Kidney epithelial cell (primary cell): ENCODE measurements at regions not wholly inside any gene's neighbourhood (a gene's known extent, or its start where the extent isn't known, plus 50 kb on each side); places are given as distances from the start of the nearest gene placed in this dataset.

Experiments used
- DNase-seq: peaks from one replicate; pipeline ENCODE4 v3.0.0-alpha.2; 2010; ENCODE audit warnings: low read depth
- H3K27me3 ChIP-seq: 2 replicates; pipeline ENCODE4 v1.6.0; 2011; ENCODE audit warnings: low read length; ENCODE audit not compliant: control insufficient read depth, insufficient read depth
- H3K36me3 ChIP-seq: 2 replicates; pipeline ENCODE4 v1.5.1; 2011; ENCODE audit warnings: low read length; ENCODE audit not compliant: control insufficient read depth, insufficient read depth
- H3K4me3 ChIP-seq: 2 replicates; pipeline ENCODE4 v1.5.1; 2011; ENCODE audit warnings: low read depth, mild to moderate bottlenecking, control low read depth, low read length
- CTCF ChIP-seq: IDR thresholded peaks from 2 replicates; pipeline ENCODE4 v1.5.1; 2011; ENCODE audit warnings: mild to moderate bottlenecking, moderate library complexity, low read length, control low read depth, inconsistent platforms; ENCODE audit not compliant: insufficient read depth, poor library complexity, severe bottlenecking

GRCh38 chr22:47691152-47691895 lies 928.9 kb downstream of the TBC1D22A start:
- Histone ChIP-seq H3K27me3 (no peaks in the 10 kb centered on the region), H3K36me3 (no peaks in the 10 kb centered on the region), H3K4me3 (no peak overlapping the region)
- TF ChIP-seq CTCF, result no peak
- no peak for DNase-seq

GRCh38 chr22:47690586-47690985 lies 928.1 kb downstream of the TBC1D22A start:
- Histone ChIP-seq H3K36me3 (no peaks in the 10 kb centered on the region), H3K27me3 (no peaks in the 10 kb centered on the region), H3K4me3 (no peak overlapping the region)
- no peak for TF ChIP-seq CTCF
- DNase-seq, result no peak

- Histone ChIP-seq H3K27me3 (no peaks in the 10 kb centered on the region), H3K4me3 (no peak overlapping the region), H3K36me3 (no peaks in the 10 kb centered on the region)
- no peak for TF ChIP-seq CTCF
- DNase-seq, result no peak
These were observed 927.7 kb downstream of the TBC1D22A start for GRCh38 chr22:47690166-47690565.

- Histone ChIP-seq H3K27me3 (no peaks in the 10 kb centered on the region), H3K4me3 (no peak overlapping the region), H3K36me3 (no peaks in the 10 kb centered on the region)
- DNase-seq, result no peak
- no peak for TF ChIP-seq CTCF
These were observed 925.3 kb downstream of the TBC1D22A start for GRCh38 chr22:47687776-47688175.

GRCh38 chr22:47687346-47687655 lies 924.9 kb downstream of the TBC1D22A start:
- TF ChIP-seq CTCF, result no peak
- DNase-seq, result no peak
- Histone ChIP-seq H3K36me3 (no peaks in the 10 kb centered on the region), H3K27me3 (no peaks in the 10 kb centered on the region), H3K4me3 (no peak overlapping the region)
